H9 (cell line): ENCODE measurements at regions not wholly inside any gene's neighbourhood (a gene's known extent, or its start where the extent isn't known, plus 50 kb on each side); places are given as distances from the start of the nearest gene placed in this dataset.

Experiments
- DNase-seq: peaks from one replicate; pipeline ENCODE4 v3.0.0-alpha.2; 2017
- H2AFZ ChIP-seq: one replicate; pipeline ENCODE4 v1.6.1; 2013; ENCODE audit warnings: mild to moderate bottlenecking, low read length, control low read depth, moderate library complexity
- H2AK5ac ChIP-seq: 2 replicates; pipeline ENCODE4 v1.6.1; 2013; ENCODE audit warnings: low read length, control low read depth, mixed read lengths; ENCODE audit not compliant: insufficient read length
- H2BK120ac ChIP-seq: one replicate; pipeline ENCODE4 v1.6.1; 2013; ENCODE audit warnings: low read depth, mild to moderate bottlenecking, low read length, control low read depth, inconsistent platforms; ENCODE audit not compliant: poor library complexity, severe bottlenecking
- H2BK12ac ChIP-seq: 2 replicates; pipeline ENCODE4 v1.6.1; 2013; ENCODE audit warnings: low read length, control low read depth, mixed read lengths, low read depth; ENCODE audit not compliant: insufficient read length
- H2BK15ac ChIP-seq: 2 replicates; pipeline ENCODE4 v1.6.1; 2013; ENCODE audit warnings: low read depth, low read length, control low read depth
- H2BK20ac ChIP-seq: one replicate; pipeline ENCODE4 v1.6.1; 2013; ENCODE audit warnings: low read depth, mild to moderate bottlenecking, low read length, control low read depth, inconsistent platforms; ENCODE audit not compliant: poor library complexity, severe bottlenecking
- H2BK5ac ChIP-seq: 2 replicates; pipeline ENCODE4 v1.6.1; 2013; ENCODE audit warnings: low read length, control low read depth, mixed read lengths; ENCODE audit not compliant: insufficient read length
- H3K14ac ChIP-seq: 2 replicates; pipeline ENCODE4 v1.6.1; 2013; ENCODE audit warnings: low read length, control low read depth; ENCODE audit not compliant: insufficient read depth
- H3K18ac ChIP-seq: 2 replicates; pipeline ENCODE4 v1.6.1; 2013; ENCODE audit warnings: low read depth, mild to moderate bottlenecking, mixed read lengths, low read length, control low read depth; ENCODE audit not compliant: insufficient read length
- H3K23ac ChIP-seq: 2 replicates; pipeline ENCODE4 v1.6.1; 2013; ENCODE audit warnings: low read length, control low read depth, mixed read lengths, low read depth; ENCODE audit not compliant: insufficient read length
- H3K23me2 ChIP-seq: 2 replicates; pipeline ENCODE4 v1.6.1; 2013; ENCODE audit warnings: low read depth, mild to moderate bottlenecking, mixed read lengths, low read length, control low read depth; ENCODE audit not compliant: insufficient read length, poor library complexity, severe bottlenecking
- H3K27ac ChIP-seq: 2 replicates; pipeline ENCODE4 v1.5.1; 2013; ENCODE audit warnings: low read length, control low read depth, mixed read lengths, low read depth; ENCODE audit not compliant: insufficient read length
- H3K27me3 ChIP-seq: 2 replicates; pipeline ENCODE4 v1.6.1; 2013; ENCODE audit warnings: low read length, control low read depth, inconsistent platforms; ENCODE audit not compliant: insufficient read depth
- H3K4ac ChIP-seq: 2 replicates; pipeline ENCODE4 v1.6.1; 2013; ENCODE audit warnings: low read depth, mild to moderate bottlenecking, control low read depth, inconsistent platforms, low read length, moderate library complexity
- H3K4me1 ChIP-seq: 2 replicates; pipeline ENCODE4 v1.6.1; 2013; ENCODE audit warnings: low read length, control low read depth, inconsistent platforms; ENCODE audit not compliant: insufficient read depth
- H3K4me2 ChIP-seq: 2 replicates; pipeline ENCODE4 v1.6.1; 2013; ENCODE audit warnings: low read length, control low read depth, mixed read lengths; ENCODE audit not compliant: insufficient read length, insufficient read depth
- H3K56ac ChIP-seq: 2 replicates; pipeline ENCODE4 v1.6.1; 2013; ENCODE audit warnings: low read depth, mild to moderate bottlenecking, mixed read lengths, low read length, control low read depth; ENCODE audit not compliant: insufficient read length
- H3K79me1 ChIP-seq: 2 replicates; pipeline ENCODE4 v1.6.1; 2013; ENCODE audit warnings: low read depth, mild to moderate bottlenecking, moderate library complexity, low read length, control low read depth, inconsistent platforms; ENCODE audit not compliant: insufficient read depth, poor library complexity, severe bottlenecking
- H3K79me2 ChIP-seq: 2 replicates; pipeline ENCODE4 v1.6.1; 2013; ENCODE audit warnings: low read length, control low read depth, inconsistent platforms; ENCODE audit not compliant: insufficient read depth
- H3K9ac ChIP-seq: 2 replicates; pipeline ENCODE4 v1.6.1; 2013; ENCODE audit warnings: low read length, control low read depth, mixed read lengths; ENCODE audit not compliant: insufficient read length; ENCODE audit errors: extremely low read depth
- H3K9me3 ChIP-seq: one replicate; pipeline ENCODE4 v1.6.1; 2013; ENCODE audit warnings: low read depth, low read length, inconsistent platforms; ENCODE audit not compliant: control insufficient read depth
- H3T11ph ChIP-seq: one replicate; pipeline ENCODE4 v1.6.1; 2013; ENCODE audit warnings: mild to moderate bottlenecking, low read length, control low read depth, inconsistent platforms
- H4K20me1 ChIP-seq: one replicate; pipeline ENCODE4 v1.6.1; 2013; ENCODE audit not compliant: control insufficient read depth, insufficient read length, insufficient read depth
- H4K5ac ChIP-seq: 2 replicates; pipeline ENCODE4 v1.6.1; 2013; ENCODE audit warnings: low read depth, mild to moderate bottlenecking, mixed read lengths, low read length, control low read depth; ENCODE audit not compliant: insufficient read length
- H4K8ac ChIP-seq: replicated peaks from 2 replicates; pipeline ENCODE4 v1.6.1; 2013; ENCODE audit warnings: low read length, control low read depth, mixed read lengths, low read depth; ENCODE audit not compliant: insufficient read length
- H4K91ac ChIP-seq: 2 replicates; pipeline ENCODE4 v1.6.1; 2013; ENCODE audit warnings: low read depth, mild to moderate bottlenecking, moderate library complexity, mixed read lengths, low read length, control low read depth; ENCODE audit not compliant: insufficient read length
- H3K27ac Mint-ChIP-seq, 3 experiments: 2 replicates in 2 of 3; 3 replicates in 1 of 3; pipeline ENCODE4 v1.8.0; 2020 to 2021; ENCODE audit warnings: mixed read lengths in 3 of 3, mild to moderate bottlenecking in 1 of 3, moderate library complexity in 1 of 3
- H3K27me3 Mint-ChIP-seq: 2 replicates; pipeline ENCODE4 v1.8.0; 2021; ENCODE audit warnings: low read depth, mild to moderate bottlenecking, moderate library complexity, mixed read lengths
- H3K36me3 Mint-ChIP-seq, 3 experiments: 2 replicates in 2 of 3; 3 replicates in 1 of 3; pipeline ENCODE4 v1.8.0; 2020 to 2021; ENCODE audit warnings: low read depth in 3 of 3, mixed read lengths in 3 of 3; ENCODE audit not compliant: insufficient read depth in 1 of 3
- H3K4me1 Mint-ChIP-seq, 2 experiments: 2 replicates each; pipeline ENCODE4 v1.8.0; 2020; ENCODE audit warnings: mixed read lengths in 2 of 2
- H3K4me3 Mint-ChIP-seq, 2 experiments: 2 replicates in 1 of 2; 3 replicates in 1 of 2; pipeline ENCODE4 v1.8.0; 2020 to 2021; ENCODE audit warnings: mild to moderate bottlenecking in 2 of 2, mixed read lengths in 2 of 2, moderate library complexity in 1 of 2
- H3K9me3 Mint-ChIP-seq, 2 experiments: 2 replicates in 1 of 2; 3 replicates in 1 of 2; pipeline ENCODE4 v1.8.0; 2020; ENCODE audit warnings: mild to moderate bottlenecking in 2 of 2, mixed read lengths in 2 of 2, moderate library complexity in 1 of 2
- CTCF ChIP-seq: fragments of 200-600 bp; sonication (generic); conservative IDR thresholded peaks from 3 replicates; pipeline ENCODE4 v1.8.0; 2021; ENCODE audit warnings: antibody characterized with exemption, mild to moderate bottlenecking
- WGBS: extraction: QIAGEN DNeasy Blood & Tissue Kit; methylation state at CpG from one replicate; pipeline ENCODE4 v1.1.7; 2013; ENCODE audit warnings: missing lambda C conversion rate, low lambda C conversion rate, mixed read lengths; ENCODE audit not compliant: insufficient read length; ENCODE audit errors: extremely low coverage; 5-methylcytosine and 5-hydroxymethylcytosine counted together

GRCh38 chr4:3614731-3614980, 82.4 kb upstream of the LRPAP1 start:
- Histone ChIP-seq H2BK5ac (no peak overlapping the region), H3K9me3 (no peaks in the 10 kb centered on the region), H3K4me1 (no peaks in the 10 kb centered on the region), H3K27me3 (no peaks in the 10 kb centered on the region), H3K79me1 (no peaks in the 10 kb centered on the region), H3K14ac (no peak overlapping the region), H3T11ph (no peak overlapping the region), H2BK12ac (no peak overlapping the region), H3K18ac (no peak overlapping the region), H2AFZ (no peak overlapping the region), H3K56ac (no peak overlapping the region), H3K4me2 (no peak overlapping the region), H2BK120ac (no peak overlapping the region), H4K20me1 (no peaks in the 10 kb centered on the region), H4K91ac (no peak overlapping the region), H3K27ac (no peak overlapping the region), H3K79me2 (no peaks in the 10 kb centered on the region), H4K8ac (no peak overlapping the region), H3K23me2 (no peaks in the 10 kb centered on the region), H2AK5ac (no peak overlapping the region), H2BK20ac (no peak overlapping the region), H2BK15ac (no peak overlapping the region), H3K23ac (no peak overlapping the region), H3K4ac (no peak overlapping the region), H4K5ac (no peak overlapping the region), H3K9ac (no peak overlapping the region)
- no CpG with 5 or more reads among the region's 8 CpGs for WGBS
- H3K27me3 Mint-ChIP-seq: peaks cover 39% of the 10 kb centered on the region
- no peak for DNase-seq
- peaks cover 2 to 24% of the 10 kb centered on the region in 2 experiments; a peak in 3 of 4 replicates for H3K4me1 Mint-ChIP-seq
- peak overlapping the region in 1 of 3 experiments; percentile 29; a peak in 1 of 7 replicates for H3K27ac Mint-ChIP-seq
- peaks cover 0 to 4% (median 0%) of the 10 kb centered on the region in 3 experiments; a peak in 2 of 7 replicates for H3K36me3 Mint-ChIP-seq
- no peak for TF ChIP-seq CTCF
- peaks cover 7 to 10% of the 10 kb centered on the region in 2 experiments; a peak in 4 of 5 replicates for H3K9me3 Mint-ChIP-seq
- H3K4me3 Mint-ChIP-seq: no peak overlapping the region
